GM12878 (cell line): ENCODE measurements at regions not wholly inside any gene's neighbourhood (a gene's known extent, or its start where the extent isn't known, plus 50 kb on each side); places are given as distances from the start of the nearest gene placed in this dataset.

Experiments used
- ATAC-seq: fragments of 200-7000 bp; cut with Tn5 transposase; 3 replicates; pipeline ENCODE4 v1.9.1; 2020; ENCODE audit warnings: mild to moderate bottlenecking, moderate library complexity
- BruUV-seq: library from RNA; stranded (reverse); fragments of 400-500 nt; replicated peaks from 2 replicates; lab custom pipeline; 2021; lab: Mats Ljungman, UMichigan
- CTCF ChIA-PET: fragments of 300-600 bp; sonication (Branson Sonifier 250); formaldehyde crosslinking; extraction: SDS; loops from one replicate; lab custom pipeline; 2021; ENCODE audit warnings: inconsistent platforms; lab: Yijun Ruan, JAX
- POLR2A ChIA-PET: fragments of 350-600 bp; formaldehyde crosslinking; extraction: SDS; loops from one replicate; lab custom pipeline; 2021; ENCODE audit warnings: inconsistent platforms; lab: Charles Lee
- RAD21 ChIA-PET: fragments of 300-600 bp; sonication (Branson Sonifier 250); formaldehyde crosslinking; loops from one replicate; lab custom pipeline; 2023; ENCODE audit warnings: antibody characterized with exemption; ENCODE audit not compliant: unreplicated experiment; lab: Charles Lee
- SMC1A ChIA-PET: fragments of 300-600 bp; sonication (Branson Sonifier 250); formaldehyde crosslinking; loops from one replicate; lab custom pipeline; 2023; ENCODE audit not compliant: unreplicated experiment, uncharacterized antibody; lab: Charles Lee
- DNase-seq: peaks from one replicate; pipeline ENCODE4 v3.0.0-alpha.2; 2011; ENCODE audit warnings: low read depth, low spot score
- FAIRE-seq: peaks from 3 replicates; lab custom pipeline; 2011; peaks lifted over from hg19 to GRCh38; lab: Jason Lieb, UNC
- H2AFZ ChIP-seq: 2 replicates; pipeline ENCODE4 v1.6.0; 2011; ENCODE audit warnings: low read depth, low read length, control low read depth; ENCODE audit not compliant: control insufficient read depth
- H3K27ac ChIP-seq: 2 replicates; pipeline ENCODE4 v1.5.1; 2011; ENCODE audit warnings: control low read depth; ENCODE audit not compliant: control insufficient read depth, insufficient read depth
- H3K27me3 ChIP-seq, 2 experiments: replicated peaks in 1 of 2; 2 replicates each; pipeline versions ENCODE4 v1.6.0 to v1.6.1; 2011; ENCODE audit warnings: low read length in 1 of 2; ENCODE audit not compliant: control insufficient read depth in 2 of 2, insufficient read depth in 2 of 2
- H3K36me3 ChIP-seq, 2 experiments: 2 replicates each; pipeline ENCODE4 v1.5.1; 2011; ENCODE audit warnings: low read length in 1 of 2; ENCODE audit not compliant: control insufficient read depth in 2 of 2, insufficient read depth in 2 of 2
- H3K4me1 ChIP-seq: 2 replicates; pipeline ENCODE4 v1.6.1; 2011; ENCODE audit warnings: mild to moderate bottlenecking, low read length, moderate library complexity, mixed read lengths; ENCODE audit not compliant: control insufficient read depth, insufficient read depth
- H3K4me2 ChIP-seq: 2 replicates; pipeline ENCODE4 v1.6.0; 2011; ENCODE audit warnings: control low read depth; ENCODE audit not compliant: control insufficient read depth, insufficient read depth
- H3K4me3 ChIP-seq: fragments of 200-600 bp; sonication (generic); 2 replicates; pipeline ENCODE4 v1.5.1; 2016
- H3K79me2 ChIP-seq: 2 replicates; pipeline ENCODE4 v1.6.0; 2011; ENCODE audit warnings: low read length; ENCODE audit not compliant: control insufficient read depth, insufficient read depth
- H3K9ac ChIP-seq: 2 replicates; pipeline ENCODE4 v1.8.0; 2011; ENCODE audit warnings: low read length, control low read depth, mixed read lengths; ENCODE audit not compliant: control insufficient read depth, insufficient read depth
- H3K9me3 ChIP-seq: replicated peaks from 3 replicates; pipeline ENCODE4 v1.5.1; 2011; ENCODE audit warnings: mild to moderate bottlenecking, low read length; ENCODE audit not compliant: control insufficient read depth, insufficient read depth
- H4K20me1 ChIP-seq: 2 replicates; pipeline ENCODE4 v1.6.0; 2011; ENCODE audit not compliant: control insufficient read depth, insufficient read depth
- BRCA1 ChIP-seq: IDR thresholded peaks from 2 replicates; pipeline ENCODE4 v1.6.1; 2011; ENCODE audit warnings: low read depth, low read length, improper control_type of control experiment
- CHD1 ChIP-seq: IDR thresholded peaks from 2 replicates; pipeline ENCODE4 v1.6.1; 2012; ENCODE audit warnings: low read depth, low read length, improper control_type of control experiment
- DPF2 ChIP-seq: fragments of 450-650 bp; IDR thresholded peaks from 2 replicates; pipeline ENCODE4 v1.6.1; 2017; ENCODE audit warnings: mild to moderate bottlenecking
- E2F4 ChIP-seq: IDR thresholded peaks from 2 replicates; pipeline ENCODE4 v1.6.1; 2012; ENCODE audit warnings: low read depth, low read length, improper control_type of control experiment
- ELK1 ChIP-seq: IDR thresholded peaks from 2 replicates; pipeline ENCODE4 v1.6.1; 2012; ENCODE audit warnings: low read depth, low read length, improper control_type of control experiment
- MYB ChIP-seq: fragments of 150-350 bp; IDR thresholded peaks from 2 replicates; pipeline ENCODE4 v1.6.1; 2014; ENCODE audit warnings: mild to moderate bottlenecking, low read depth, low read length, borderline replicate concordance
- ZBTB4 ChIP-seq: fragments of 450-650 bp; formaldehyde crosslinking; IDR thresholded peaks from 2 replicates; pipeline ENCODE4 v1.4.0; 2022; ENCODE audit warnings: mild to moderate bottlenecking, moderate library complexity
- ZNF592 ChIP-seq: fragments of 450-650 bp; IDR thresholded peaks from 2 replicates; pipeline ENCODE4 v1.6.1; 2017; ENCODE audit warnings: mild to moderate bottlenecking, moderate library complexity
- WGBS: methylation state at CpG from one replicate; pipeline ENCODE4 v1.1.6; 2016; ENCODE audit warnings: low lambda C conversion rate; ENCODE audit not compliant: insufficient replicate concordance, insufficient coverage; ENCODE audit errors: missing lambda C conversion rate; 5-methylcytosine and 5-hydroxymethylcytosine counted together
- in situ Hi-C: fragments of 300-500 bp; cut with MboI; formaldehyde crosslinking; loops from 9 replicates; pipeline ENCODE4 v1.14.3; 2018; ENCODE audit warnings: mixed read lengths
- intact Hi-C: fragments of 100-400 bp; cut with micrococcal nuclease; formaldehyde crosslinking; loops from one replicate; pipeline ENCODE4 v1.14.2; 2022; ENCODE audit not compliant: unreplicated experiment

- CTCF ChIA-PET = no interaction called here
- H4K20me1 ChIP-seq = no peaks in the 10 kb centered on the region
- no peaks in the 10 kb centered on the region for H3K79me2 ChIP-seq
- WGBS = 5% methylated on average over 12 of the region's 12 CpGs
- TF ChIP-seq MYB (no peak), ELK1 (no peak), CHD1 (no peak), ZBTB4 (CRISPR knock-in tag) (no peak), ZNF592 (no peak), DPF2 (no peak), BRCA1 (no peak), E2F4 (no peak)
- H3K9ac ChIP-seq = no peak overlapping the region
- SMC1A ChIA-PET = interaction anchor here (0.6 kb wide), 1 partner anchor 559 kb away, joined by 3 read pairs; no protein-coding TSS in a partner anchor
- FAIRE-seq = no peak
- no peak overlapping the region for H3K4me2 ChIP-seq
- POLR2A ChIA-PET = no interaction called here
- DNase-seq = no peak
- H3K27ac ChIP-seq = no peak overlapping the region
- BruUV-seq = no TSS peak
- no peak overlapping the region for H3K4me3 ChIP-seq
- in situ Hi-C loops (no loop called here), intact Hi-C loops (no loop called here)
- H3K27me3 ChIP-seq = no peaks in the 10 kb centered on the region
- no peaks in the 10 kb centered on the region for H3K4me1 ChIP-seq
- ATAC-seq = no peak
- no peak overlapping the region for H2AFZ ChIP-seq
- no peaks in the 10 kb centered on the region for H3K9me3 ChIP-seq
- H3K36me3 ChIP-seq = no peaks in the 10 kb centered on the region
- RAD21 ChIA-PET = no interaction called here
Measured at GRCh38 chr5:99621772-99622681, 693.2 kb upstream of the CHD1 start.
